ENCODE measurements at regions not wholly inside any gene's neighbourhood (a gene's known extent, or its start where the extent isn't known, plus 50 kb on each side); places are given as distances from the start of the nearest gene placed in this dataset.
"Not testable (repeated sequence)": the region's sequence is repeated elsewhere in the genome, so short reads cannot be mapped to it uniquely, and the experiment has no call there.

DNA sequence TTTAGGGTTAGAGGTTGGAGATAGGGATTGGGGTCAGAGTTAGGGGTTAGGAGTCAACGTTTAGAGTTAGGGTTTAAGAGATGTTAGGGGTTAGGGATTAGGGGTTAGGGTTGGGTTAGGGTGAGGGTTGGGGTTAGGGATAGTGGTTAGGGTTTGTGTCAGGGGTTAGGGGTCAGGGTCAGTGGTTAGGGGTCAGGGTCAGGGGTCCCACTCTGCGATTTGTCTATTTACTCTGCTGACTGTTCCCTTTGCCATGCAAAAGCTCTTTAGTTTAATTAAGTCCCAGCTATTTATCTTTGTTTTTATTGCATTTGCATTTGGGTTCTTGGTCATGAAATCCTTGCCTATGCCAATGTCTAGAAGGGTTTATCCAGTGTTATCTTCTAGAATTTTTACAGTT lies 1649.3 kb downstream of the SPATA31A7 start:
- H3K27me3 ChIP-seq (ENCODE audit: control insufficient read depth, insufficient read depth, low read length); H3K9me3 ChIP-seq (replicated peaks; ENCODE audit: low read length); H3K36me3 ChIP-seq (ENCODE audit: insufficient read depth, low read length); H3K4me3 ChIP-seq (ENCODE audit: low read length); H3K4me1 ChIP-seq (ENCODE audit: control insufficient read depth, insufficient read depth, low read length); H3K4me2 ChIP-seq (ENCODE audit: low read length); H3K9ac ChIP-seq (ENCODE audit: low read depth, low read length): not testable (repeated sequence)

- H3K9ac ChIP-seq (ENCODE audit: low read depth, low read length); H3K27me3 ChIP-seq (ENCODE audit: control insufficient read depth, insufficient read depth, low read length); H3K9me3 ChIP-seq (replicated peaks; ENCODE audit: low read length); H3K4me3 ChIP-seq (ENCODE audit: low read length); H3K36me3 ChIP-seq (ENCODE audit: insufficient read depth, low read length); H3K4me1 ChIP-seq (ENCODE audit: control insufficient read depth, insufficient read depth, low read length); H3K4me2 ChIP-seq (ENCODE audit: low read length): not testable (repeated sequence)
These were observed 1653.3 kb downstream of the SPATA31A7 start for GRCh38 chr9:62843145-62843544.

DNA sequence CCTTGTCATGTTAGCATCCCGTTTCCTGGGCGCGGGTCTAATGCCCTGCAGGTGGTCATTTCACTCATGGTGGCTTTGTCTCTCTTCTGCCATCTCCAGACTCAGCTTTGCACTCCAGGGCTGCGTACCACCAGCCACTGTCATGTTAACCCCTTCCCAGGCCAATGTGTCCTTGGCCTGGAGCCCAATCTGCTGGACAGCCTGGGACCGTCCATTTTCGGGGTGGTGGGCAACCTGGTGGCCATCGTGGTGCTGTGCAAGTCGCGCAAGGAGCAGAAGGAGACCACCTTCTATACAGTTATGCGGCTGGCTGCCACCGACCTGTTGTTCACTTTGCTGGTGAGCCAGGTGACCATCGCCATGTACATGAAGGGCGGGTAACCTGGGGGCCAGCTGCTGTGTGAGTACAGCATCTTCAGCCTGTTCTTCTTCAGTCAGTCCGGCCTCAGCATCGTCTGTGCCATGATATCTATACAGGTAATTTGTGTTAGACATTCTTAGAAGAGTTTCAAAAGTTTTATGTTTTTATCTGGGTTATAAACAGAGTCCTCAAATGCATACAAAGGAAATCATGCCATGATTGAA lies 1654.0 kb downstream of the SPATA31A7 start:
- not testable (repeated sequence) for H3K4me3 ChIP-seq (ENCODE audit: low read length); H3K9ac ChIP-seq (ENCODE audit: low read depth, low read length); H3K36me3 ChIP-seq (ENCODE audit: insufficient read depth, low read length); H3K9me3 ChIP-seq (replicated peaks; ENCODE audit: low read length); H3K4me2 ChIP-seq (ENCODE audit: low read length); H3K4me1 ChIP-seq (ENCODE audit: control insufficient read depth, insufficient read depth, low read length); H3K27me3 ChIP-seq (ENCODE audit: control insufficient read depth, insufficient read depth, low read length)

- not testable (repeated sequence) for H3K4me3 ChIP-seq (ENCODE audit: low read length); H3K4me2 ChIP-seq (ENCODE audit: low read length); H3K36me3 ChIP-seq (ENCODE audit: insufficient read depth, low read length); H3K9me3 ChIP-seq (replicated peaks; ENCODE audit: low read length); H3K9ac ChIP-seq (ENCODE audit: low read depth, low read length); H3K4me1 ChIP-seq (ENCODE audit: control insufficient read depth, insufficient read depth, low read length); H3K27me3 ChIP-seq (ENCODE audit: control insufficient read depth, insufficient read depth, low read length)
These were observed 1654.9 kb downstream of the SPATA31A7 start for GRCh38 chr9:62844681-62845185.

- not testable (repeated sequence) for H3K4me3 ChIP-seq (ENCODE audit: low read length); H3K4me2 ChIP-seq (ENCODE audit: low read length); H3K9ac ChIP-seq (ENCODE audit: low read depth, low read length); H3K4me1 ChIP-seq (ENCODE audit: control insufficient read depth, insufficient read depth, low read length); H3K9me3 ChIP-seq (replicated peaks; ENCODE audit: low read length); H3K27me3 ChIP-seq (ENCODE audit: control insufficient read depth, insufficient read depth, low read length); H3K36me3 ChIP-seq (ENCODE audit: insufficient read depth, low read length)
These were observed 1658.4 kb downstream of the SPATA31A7 start for GRCh38 chr9:62848258-62848657.

GRCh38 chr9:62849991-62850390 lies 1660.2 kb downstream of the SPATA31A7 start:
- not testable (repeated sequence) for H3K4me3 ChIP-seq (ENCODE audit: low read length); H3K9ac ChIP-seq (ENCODE audit: low read depth, low read length); H3K9me3 ChIP-seq (replicated peaks; ENCODE audit: low read length); H3K4me1 ChIP-seq (ENCODE audit: control insufficient read depth, insufficient read depth, low read length); H3K4me2 ChIP-seq (ENCODE audit: low read length); H3K36me3 ChIP-seq (ENCODE audit: insufficient read depth, low read length); H3K27me3 ChIP-seq (ENCODE audit: control insufficient read depth, insufficient read depth, low read length)

DNA sequence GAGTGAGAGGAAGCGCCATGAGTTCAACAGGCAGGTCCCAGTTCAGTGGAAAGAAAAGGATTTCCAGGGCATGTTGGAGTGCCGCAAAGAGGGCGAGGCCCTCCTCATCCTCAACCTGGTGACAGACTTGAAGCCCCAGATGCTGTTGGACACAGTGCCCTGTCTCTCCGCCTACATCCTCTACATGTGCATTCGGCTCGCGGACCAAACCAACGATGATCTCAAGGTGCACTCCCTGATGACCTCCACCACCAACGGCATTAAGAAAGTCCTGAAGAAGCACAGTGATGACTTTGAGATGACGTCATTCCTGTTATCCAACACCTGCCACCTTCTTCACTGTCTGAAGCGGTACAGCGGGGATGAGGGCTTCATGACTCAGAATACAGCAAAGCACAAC lies 1667.4 kb downstream of the SPATA31A7 start:
- not testable (repeated sequence) for H3K27me3 ChIP-seq (ENCODE audit: control insufficient read depth, insufficient read depth, low read length); H3K4me1 ChIP-seq (ENCODE audit: control insufficient read depth, insufficient read depth, low read length); H3K9me3 ChIP-seq (replicated peaks; ENCODE audit: low read length)

GRCh38 chr9:62858240-62858639 lies 1668.4 kb downstream of the SPATA31A7 start:
- H3K27me3 ChIP-seq (ENCODE audit: control insufficient read depth, insufficient read depth, low read length); H3K4me1 ChIP-seq (ENCODE audit: control insufficient read depth, insufficient read depth, low read length); H3K9ac ChIP-seq (ENCODE audit: low read depth, low read length); H3K36me3 ChIP-seq (ENCODE audit: insufficient read depth, low read length); H3K4me3 ChIP-seq (ENCODE audit: low read length); H3K9me3 ChIP-seq (replicated peaks; ENCODE audit: low read length); H3K4me2 ChIP-seq (ENCODE audit: low read length): not testable (repeated sequence)

More for the DNA sequence above, 1667.4 kb downstream of the SPATA31A7 start:
- not testable (repeated sequence) for H3K9ac ChIP-seq (ENCODE audit: low read depth, low read length); H3K4me2 ChIP-seq (ENCODE audit: low read length); H3K36me3 ChIP-seq (ENCODE audit: insufficient read depth, low read length); H3K4me3 ChIP-seq (ENCODE audit: low read length)

- not testable (repeated sequence) for H3K36me3 ChIP-seq (ENCODE audit: insufficient read depth, low read length); H3K4me1 ChIP-seq (ENCODE audit: control insufficient read depth, insufficient read depth, low read length); H3K4me2 ChIP-seq (ENCODE audit: low read length); H3K4me3 ChIP-seq (ENCODE audit: low read length); H3K9ac ChIP-seq (ENCODE audit: low read depth, low read length); H3K9me3 ChIP-seq (replicated peaks; ENCODE audit: low read length)
- peaks cover 19% of the 10 kb centered on the region for H3K27me3 ChIP-seq (ENCODE audit: control insufficient read depth, insufficient read depth, low read length)
These were observed 1671.4 kb downstream of the SPATA31A7 start for GRCh38 chr9:62860939-62861860.

DNA sequence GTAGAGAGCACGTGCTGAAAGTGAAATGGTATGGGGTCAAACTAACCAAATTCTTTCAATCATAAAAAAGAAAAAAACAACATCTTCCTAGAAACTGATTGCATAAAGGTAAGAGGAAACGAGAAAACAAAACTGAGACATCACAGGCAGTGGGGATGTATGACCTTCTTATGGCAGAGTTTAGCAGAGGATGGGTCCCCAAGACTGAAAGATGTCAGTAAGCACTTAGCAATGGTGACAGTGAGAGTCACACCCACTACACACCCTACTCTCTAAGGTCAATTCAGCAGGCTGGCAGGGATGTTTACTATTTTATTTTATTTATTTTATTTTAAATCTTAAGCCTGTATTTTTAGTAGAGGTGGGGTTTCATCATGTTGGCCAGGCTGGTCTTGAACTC lies 1672.3 kb downstream of the SPATA31A7 start:
- not testable (repeated sequence) for H3K4me1 ChIP-seq (ENCODE audit: control insufficient read depth, insufficient read depth, low read length); H3K9me3 ChIP-seq (replicated peaks; ENCODE audit: low read length); H3K9ac ChIP-seq (ENCODE audit: low read depth, low read length); H3K4me2 ChIP-seq (ENCODE audit: low read length); H3K36me3 ChIP-seq (ENCODE audit: insufficient read depth, low read length); H3K4me3 ChIP-seq (ENCODE audit: low read length)
- H3K27me3 ChIP-seq (ENCODE audit: control insufficient read depth, insufficient read depth, low read length) = peaks cover 19% of the 10 kb centered on the region

- H3K4me3 ChIP-seq (ENCODE audit: low read length); H3K4me1 ChIP-seq (ENCODE audit: control insufficient read depth, insufficient read depth, low read length); H3K9ac ChIP-seq (ENCODE audit: low read depth, low read length); H3K4me2 ChIP-seq (ENCODE audit: low read length); H3K36me3 ChIP-seq (ENCODE audit: insufficient read depth, low read length); H3K9me3 ChIP-seq (replicated peaks; ENCODE audit: low read length): not testable (repeated sequence)
- peaks cover 24% of the 10 kb centered on the region for H3K27me3 ChIP-seq (ENCODE audit: control insufficient read depth, insufficient read depth, low read length)
These were observed 1673.5 kb downstream of the SPATA31A7 start for GRCh38 chr9:62863319-62863718.

- H3K27me3 ChIP-seq (ENCODE audit: control insufficient read depth, insufficient read depth, low read length) = peaks cover 24% of the 10 kb centered on the region
- H3K36me3 ChIP-seq (ENCODE audit: insufficient read depth, low read length); H3K9ac ChIP-seq (ENCODE audit: low read depth, low read length): not testable (repeated sequence)
These were observed 1674.0 kb downstream of the SPATA31A7 start for GRCh38 chr9:62863867-62864266.

More at GRCh38 chr9:62863867-62864266, 1674.0 kb downstream of the SPATA31A7 start:
- not testable (repeated sequence) for H3K4me1 ChIP-seq (ENCODE audit: control insufficient read depth, insufficient read depth, low read length); H3K9me3 ChIP-seq (replicated peaks; ENCODE audit: low read length); H3K4me2 ChIP-seq (ENCODE audit: low read length); H3K4me3 ChIP-seq (ENCODE audit: low read length)
